Endothelial cell of umbilical vein (primary cell): ENCODE measurements at regions not wholly inside any gene's neighbourhood (a gene's known extent, or its start where the extent isn't known, plus 50 kb on each side); places are given as distances from the start of the nearest gene placed in this dataset.

Source experiments
- BruUV-seq: library from RNA; stranded (reverse); fragments of 400-500 nt; replicated peaks from 2 replicates; lab custom pipeline; 2021; lab: Mats Ljungman, UMichigan
- CTCF ChIA-PET: fragments of 300-600, 350-600 bp; sonication (Branson Sonifier 250); formaldehyde crosslinking; loops from one replicate; lab custom pipeline; 2021; ENCODE audit warnings: antibody characterized with exemption, inconsistent platforms; lab: Charles Lee
- POLR2A ChIA-PET: fragments of 300-600, 350-600 bp; sonication (Branson Sonifier 250); formaldehyde crosslinking; loops from one replicate; lab custom pipeline; 2021; ENCODE audit warnings: antibody characterized with exemption, inconsistent platforms; lab: Charles Lee
- DNase-seq: peaks from one replicate; pipeline ENCODE4 v3.0.0-alpha.2; 2011; ENCODE audit warnings: low read depth, low spot score
- FAIRE-seq: peaks from 2 replicates; lab custom pipeline; 2011; peaks lifted over from hg19 to GRCh38; lab: Jason Lieb, UNC
- H2AFZ ChIP-seq: 2 replicates; pipeline ENCODE4 v1.6.0; 2012; ENCODE audit warnings: low read depth, low read length, control low read depth, inconsistent platforms
- H3K27ac ChIP-seq: 2 replicates; pipeline ENCODE4 v1.5.1; 2011; ENCODE audit warnings: low read depth, mild to moderate bottlenecking, control low read depth, low read length, moderate library complexity; ENCODE audit not compliant: insufficient read depth
- H3K27me3 ChIP-seq, 2 experiments: 2 replicates each; pipeline versions ENCODE4 v1.6.0 to v1.6.1; 2011; ENCODE audit warnings: low read length in 2 of 2, mixed read lengths in 1 of 2; ENCODE audit not compliant: control insufficient read depth in 2 of 2, insufficient read depth in 2 of 2
- H3K36me3 ChIP-seq, 2 experiments: 2 replicates in 1 of 2; 3 replicates in 1 of 2; pipeline ENCODE4 v1.5.1; 2011; ENCODE audit warnings: low read length in 2 of 2, mild to moderate bottlenecking in 1 of 2, moderate library complexity in 1 of 2; ENCODE audit not compliant: control insufficient read depth in 2 of 2, insufficient read depth in 2 of 2; ENCODE audit errors: extremely low read depth in 1 of 2
- H3K4me1 ChIP-seq: 3 replicates; pipeline ENCODE4 v1.5.1; 2011; ENCODE audit warnings: mild to moderate bottlenecking, low read length; ENCODE audit not compliant: control insufficient read depth, insufficient read depth; ENCODE audit errors: extremely low read depth
- H3K4me2 ChIP-seq: 2 replicates; pipeline ENCODE4 v1.6.1; 2011; ENCODE audit warnings: low read length, control low read depth, mixed read lengths; ENCODE audit not compliant: insufficient read depth
- H3K4me3 ChIP-seq, 3 experiments: fragments of 200-600 bp in 1 of 3; sonication (generic), shearing (Covaris generic) in 1 of 3; replicated peaks in 1 of 3; 2 replicates each; pipeline ENCODE4 v1.5.1; 2011 to 2016; ENCODE audit warnings: control low read depth in 3 of 3, low read length in 3 of 3, mild to moderate bottlenecking in 2 of 3, inconsistent platforms in 1 of 3, low read depth in 1 of 3, moderate library complexity in 1 of 3; ENCODE audit not compliant: insufficient read depth in 1 of 3
- H3K79me2 ChIP-seq: 2 replicates; pipeline ENCODE4 v1.6.0; 2012; ENCODE audit warnings: low read length, inconsistent platforms; ENCODE audit not compliant: control insufficient read depth, insufficient read depth
- H3K9ac ChIP-seq: replicated peaks from 2 replicates; pipeline ENCODE3; 2011; ENCODE audit warnings: low read length, control low read depth; ENCODE audit not compliant: insufficient read depth; ENCODE audit errors: extremely low read depth
- H3K9me1 ChIP-seq: replicated peaks from 3 replicates; pipeline ENCODE4 v1.6.0; 2011; ENCODE audit warnings: mild to moderate bottlenecking, low read length; ENCODE audit not compliant: control insufficient read depth, insufficient read depth; ENCODE audit errors: extremely low read depth
- H3K9me3 ChIP-seq: replicated peaks from 2 replicates; pipeline ENCODE4 v1.5.1; 2012; ENCODE audit warnings: low read length, inconsistent platforms; ENCODE audit not compliant: control insufficient read depth, insufficient read depth
- H4K20me1 ChIP-seq: replicated peaks from 2 replicates; pipeline ENCODE3; 2011; ENCODE audit warnings: mild to moderate bottlenecking, low read length; ENCODE audit not compliant: control insufficient read depth, insufficient read depth; ENCODE audit errors: extremely low read depth
- CTCF ChIP-seq, 2 donors: IDR thresholded peaks; 1 replicate in 1 of 2; 2 replicates in 1 of 2; pipeline ENCODE4 v1.5.1; 2011; ENCODE audit warnings: low read length in 2 of 2, mild to moderate bottlenecking in 2 of 2, moderate library complexity in 2 of 2, control low read depth in 1 of 2, inconsistent platforms in 1 of 2, low read depth in 1 of 2; ENCODE audit not compliant: insufficient read depth in 1 of 2; ENCODE audit errors: extremely low read depth in 1 of 2
- EZH2 ChIP-seq: IDR thresholded peaks from 2 replicates; pipeline ENCODE4 v1.6.1; 2012; ENCODE audit warnings: borderline replicate concordance, low read depth, mild to moderate bottlenecking, moderate library complexity, low read length, inconsistent platforms; ENCODE audit not compliant: severe bottlenecking
- FOS ChIP-seq: IDR thresholded peaks from 2 replicates; pipeline ENCODE4 v1.6.1; 2011; ENCODE audit warnings: mild to moderate bottlenecking, low read length, moderate library complexity, borderline replicate concordance; ENCODE audit not compliant: insufficient read depth
- GATA2 ChIP-seq: IDR thresholded peaks from 2 replicates; pipeline ENCODE4 v1.7.0; 2011; ENCODE audit warnings: low read depth, mild to moderate bottlenecking, moderate library complexity, mixed read lengths, low read length; ENCODE audit not compliant: insufficient read length, insufficient read depth
- JUN ChIP-seq: IDR thresholded peaks from 2 replicates; pipeline ENCODE4 v1.6.1; 2011; ENCODE audit warnings: borderline replicate concordance, low read depth; ENCODE audit not compliant: insufficient read length, insufficient read depth
- MYC ChIP-seq: IDR thresholded peaks from one replicate; pipeline ENCODE4 v1.6.1; 2011; ENCODE audit warnings: mild to moderate bottlenecking, low read depth, low read length
- POLR2A ChIP-seq: IDR thresholded peaks from 2 replicates; pipeline ENCODE4 v1.6.1; 2012; ENCODE audit warnings: low read depth, mild to moderate bottlenecking, control low read depth, low read length
- POLR2AphosphoS5 ChIP-seq: IDR thresholded peaks from 2 replicates; pipeline ENCODE4 v1.6.1; 2012; ENCODE audit warnings: low read depth, mild to moderate bottlenecking, control low read depth, low read length, moderate library complexity; ENCODE audit not compliant: insufficient read depth
- dilution Hi-C: fragments of 300-500 bp; cut with MboI; formaldehyde crosslinking; loops from one replicate; pipeline ENCODE4 v1.15.0; 2019; ENCODE audit warnings: low sequenced_read_pairs; ENCODE audit not compliant: extremely low pct_ligation_motif_present
- intact Hi-C: fragments of 100-400 bp; cut with micrococcal nuclease; formaldehyde crosslinking; loops from one replicate; pipeline ENCODE4 v1.10.0; 2022
- TF ChIP-seq, protein P1 (sequence below): IDR thresholded peaks from 2 replicates; pipeline ENCODE4 v1.6.1; 2011; ENCODE audit not compliant: insufficient read depth, insufficient read length

DNA sequence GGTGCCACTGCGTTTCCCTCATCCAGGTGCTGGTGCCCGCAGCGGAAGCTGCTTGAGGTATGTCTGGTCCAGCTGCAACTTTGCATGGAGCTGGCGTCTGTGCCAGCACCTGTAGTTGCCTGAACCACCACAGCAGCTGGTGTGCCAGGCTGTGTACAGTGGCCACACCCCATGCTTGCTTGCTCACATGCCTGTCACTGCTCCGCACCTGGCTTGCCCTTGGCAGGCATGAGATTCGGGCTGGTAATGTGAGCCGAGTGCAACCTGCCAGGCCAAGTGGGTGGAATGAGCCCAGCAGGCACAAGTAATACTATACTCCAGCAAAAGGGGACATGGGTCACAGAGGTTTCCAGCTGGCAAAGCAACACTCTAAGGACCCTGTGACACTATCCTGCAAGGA lies 1123.3 kb upstream of the ACVR2A start:
- TF ChIP-seq CTCF (IDR thresholded peaks at IDR 0.05; ENCODE audit: extremely low read depth in 1 of 2, insufficient read depth in 1 of 2, low read depth in 1 of 2, low read length in 2 of 2): no peak
- TF ChIP-seq, protein P1, sequence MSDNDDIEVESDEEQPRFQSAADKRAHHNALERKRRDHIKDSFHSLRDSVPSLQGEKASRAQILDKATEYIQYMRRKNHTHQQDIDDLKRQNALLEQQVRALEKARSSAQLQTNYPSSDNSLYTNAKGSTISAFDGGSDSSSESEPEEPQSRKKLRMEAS: no peak
- no peak for TF ChIP-seq MYC
- TF ChIP-seq EZH2: no peak
- no peak for TF ChIP-seq JUN
- TF ChIP-seq FOS: no peak
- H3K9me1 ChIP-seq: no peaks in the 10 kb centered on the region
- ChIA-PET POLR2A (no interaction called here), CTCF (no interaction called here)
- no peaks in the 10 kb centered on the region for H3K79me2 ChIP-seq
- no peaks in the 10 kb centered on the region for H3K27me3 ChIP-seq
- H3K36me3 ChIP-seq: no peaks in the 10 kb centered on the region
- no peak overlapping the region for H3K27ac ChIP-seq
- no TSS peak for BruUV-seq
- no peak for DNase-seq
- H2AFZ ChIP-seq: no peak overlapping the region
- FAIRE-seq: no peak
- H3K4me2 ChIP-seq: no peak overlapping the region
- no peaks in the 10 kb centered on the region for H4K20me1 ChIP-seq
- no peak overlapping the region for H3K4me3 ChIP-seq
- H3K9me3 ChIP-seq: no peaks in the 10 kb centered on the region
- dilution Hi-C loops: no loop called here
- H3K9ac ChIP-seq: no peak overlapping the region
- intact Hi-C loops: no loop called here
- H3K4me1 ChIP-seq: no peaks in the 10 kb centered on the region

- no peak for FAIRE-seq
- intact Hi-C loops: no loop called here
- no peak for TF ChIP-seq POLR2A
- no peak for TF ChIP-seq POLR2AphosphoS5
- no peak for TF ChIP-seq FOS
- no peak for TF ChIP-seq MYC
- TF ChIP-seq CTCF (IDR thresholded peaks at IDR 0.05; ENCODE audit: extremely low read depth in 1 of 2, insufficient read depth in 1 of 2, low read depth in 1 of 2, low read length in 2 of 2): no peak
- TF ChIP-seq JUN: no peak
- TF ChIP-seq GATA2: no peak
- TF ChIP-seq EZH2: no peak
- TF ChIP-seq, protein P1: no peak
- Histone ChIP-seq H3K9me1 (no peaks in the 10 kb centered on the region), H3K4me1 (no peaks in the 10 kb centered on the region), H3K9me3 (no peaks in the 10 kb centered on the region), H3K9ac (no peak overlapping the region), H3K27ac (no peak overlapping the region), H3K4me2 (no peak overlapping the region), H4K20me1 (no peaks in the 10 kb centered on the region), H3K79me2 (no peaks in the 10 kb centered on the region), H3K4me3 (no peak overlapping the region), H3K27me3 (no peaks in the 10 kb centered on the region), H3K36me3 (no peaks in the 10 kb centered on the region), H2AFZ (no peak overlapping the region)
- ChIA-PET CTCF (no interaction called here), POLR2A (no interaction called here)
- no TSS peak for BruUV-seq
- DNase-seq: no peak
- dilution Hi-C loops: no loop called here
Observed at GRCh38 chr2:146720170-146720569, 1124.7 kb upstream of the ACVR2A start.
